ENCODE measurements at regions not wholly inside any gene's neighbourhood (a gene's known extent, or its start where the extent isn't known, plus 50 kb on each side); places are given as distances from the start of the nearest gene placed in this dataset.

DNA sequence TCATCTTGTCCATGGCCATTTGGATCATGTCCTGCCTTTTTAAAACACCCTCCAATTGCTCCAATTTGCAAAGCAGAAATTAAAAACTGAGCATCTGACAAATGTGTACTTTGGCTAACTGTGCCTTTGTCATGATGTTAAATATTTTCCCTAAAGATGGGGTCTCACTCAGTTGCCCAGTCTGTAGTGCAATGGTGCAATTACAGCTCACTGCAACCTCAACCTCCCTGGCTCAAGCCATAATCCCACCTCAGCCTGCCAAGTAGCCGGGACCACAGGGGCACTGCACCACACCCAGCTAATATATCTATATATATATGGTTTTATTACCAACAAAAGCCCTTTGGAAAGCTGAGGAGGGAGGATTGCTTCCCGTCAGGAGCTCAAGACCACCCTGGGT is 782.7 kb downstream of the UQCRFS1 start:
- Histone ChIP-seq H3K9me3 (no peaks in the 10 kb centered on the region), H3K36me3 (replicated peaks in 1 of 2; ENCODE audit: insufficient read depth in 1 of 2, low read depth in 2 of 2) (no peaks in the 10 kb centered on the region), H3K4me1 (no peaks in the 10 kb centered on the region), H3K4me3 (no peak overlapping the region), H3K27me3 (no peaks in the 10 kb centered on the region), H3K27ac (no peak overlapping the region)
- ATAC-seq (no peak), DNase-seq (no peak)
- intact Hi-C loops (cut with DNase I), result no loop called here
- no peak for TF ChIP-seq CTCF (IDR thresholded peaks at IDR 0.05)
- WGBS, 2 donors, result 82 to 86% methylated on average over 2 of the region's 2 CpGs

DNA sequence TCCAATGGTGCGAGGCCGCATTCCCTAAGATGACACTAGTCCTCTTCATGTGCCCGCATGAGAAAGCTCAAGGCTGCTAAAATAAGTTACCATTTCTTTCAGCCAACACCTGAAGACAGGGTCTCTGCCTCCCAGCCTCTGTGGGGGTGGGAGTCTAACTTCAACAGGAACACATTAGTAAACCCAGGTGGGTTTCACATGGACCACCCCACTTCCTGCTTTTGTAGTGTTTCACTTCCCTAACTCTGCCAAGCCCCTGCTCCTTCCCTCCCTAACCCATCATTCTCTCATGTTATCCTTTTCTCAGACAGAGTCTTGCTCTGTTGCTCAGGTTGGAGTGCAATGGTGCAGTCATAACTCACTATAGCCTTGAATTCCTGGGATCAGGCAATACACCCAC is 783.6 kb downstream of the UQCRFS1 start:
- no peak for DNase-seq
- intact Hi-C loops (cut with DNase I), result no loop called here
- Histone ChIP-seq H3K4me1 (no peaks in the 10 kb centered on the region), H3K27ac (no peak overlapping the region), H3K9me3 (no peaks in the 10 kb centered on the region), H3K27me3 (no peaks in the 10 kb centered on the region), H3K4me3 (no peak overlapping the region), H3K36me3 (replicated peaks in 1 of 2; ENCODE audit: insufficient read depth in 1 of 2, low read depth in 2 of 2) (no peaks in the 10 kb centered on the region)
- no peak for ATAC-seq
- whole genome bisulfite sequencing, 2 donors, result 81 to 86% methylated on average over 3 of the region's 3 CpGs
- TF ChIP-seq CTCF (IDR thresholded peaks at IDR 0.05) (no peak), POLR2A (IDR thresholded peaks at IDR 0.05) (no peak)

DNA sequence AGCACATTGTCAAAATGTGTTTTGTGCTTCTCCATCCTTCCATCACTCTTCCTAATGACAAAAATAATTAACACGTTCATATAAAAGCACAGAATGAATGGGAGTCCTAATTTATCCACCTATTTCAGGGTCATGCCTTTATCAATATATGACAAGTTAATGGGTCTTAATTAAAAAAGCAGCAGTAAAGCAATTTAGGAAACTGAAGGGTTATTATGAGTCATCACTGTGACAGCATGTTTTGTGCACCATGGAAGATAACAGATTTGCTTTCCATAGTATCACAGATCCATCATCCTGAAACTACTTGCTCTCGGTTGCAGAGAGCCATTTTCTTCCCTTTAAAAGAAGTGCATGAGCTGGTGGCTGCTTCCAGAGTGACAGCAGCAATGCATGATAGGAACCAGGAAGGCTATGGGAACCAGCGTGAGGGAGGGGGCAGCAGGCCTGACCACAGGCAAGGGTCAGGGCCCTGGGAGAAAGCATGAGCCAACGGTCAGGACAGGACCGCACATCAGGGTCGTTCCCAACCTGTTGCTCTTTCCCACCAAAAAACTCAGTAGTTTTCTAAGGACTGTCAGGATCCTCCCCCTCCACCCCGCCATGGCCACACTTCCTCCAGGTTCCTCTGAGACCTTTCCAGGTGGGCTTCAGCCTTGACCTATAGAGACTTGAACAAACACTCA is 784.1 kb downstream of the UQCRFS1 start:
- no peaks in the 10 kb centered on the region for H3K9me3 ChIP-seq
- intact Hi-C loops (cut with DNase I), result no loop called here
- ATAC-seq (no peak), DNase-seq (no peak)
- no peaks in the 10 kb centered on the region for H3K27me3 ChIP-seq
- no peak overlapping the region for H3K27ac ChIP-seq
- no peaks in the 10 kb centered on the region for H3K4me1 ChIP-seq
- H3K36me3 ChIP-seq (replicated peaks in 1 of 2; ENCODE audit: insufficient read depth in 1 of 2, low read depth in 2 of 2), result no peaks in the 10 kb centered on the region
- TF ChIP-seq POLR2A (IDR thresholded peaks at IDR 0.05), result no peak
- no peak for TF ChIP-seq CTCF (IDR thresholded peaks at IDR 0.05)
- 64 to 68% methylated on average over 6 to 7 of the region's 7 CpGs for WGBS, 2 donors
- H3K4me3 ChIP-seq, result no peak overlapping the region

GRCh38 chr19:28427376-28428083 is 785.4 kb downstream of the UQCRFS1 start:
- no peaks in the 10 kb centered on the region for H3K9me3 ChIP-seq
- WGBS, 2 donors, result 52 to 68% methylated on average over 10 of the region's 10 CpGs
- no peaks in the 10 kb centered on the region for H3K4me1 ChIP-seq
- no peak overlapping the region for H3K4me3 ChIP-seq
- H3K27me3 ChIP-seq, result no peaks in the 10 kb centered on the region
- H3K36me3 ChIP-seq (replicated peaks in 1 of 2; ENCODE audit: insufficient read depth in 1 of 2, low read depth in 2 of 2), result no peaks in the 10 kb centered on the region
- DNase-seq, result no peak
- no peak for TF ChIP-seq POLR2A (IDR thresholded peaks at IDR 0.05)
- TF ChIP-seq CTCF (IDR thresholded peaks at IDR 0.05), result no peak
- ATAC-seq, result no peak
- no peak overlapping the region for H3K27ac ChIP-seq
- intact Hi-C loops (cut with DNase I), result no loop called here
